Stimulated activated CD4-positive, alpha-beta T cell treated with anti-CD3 and anti-CD28 coated beads, Interleukin-1b, Interleukin-23, amount 100 ng/mL, for 24 hours (primary cell): ENCODE measurements at regions not wholly inside any gene's neighbourhood (a gene's known extent, or its start where the extent isn't known, plus 50 kb on each side); places are given as distances from the start of the nearest gene placed in this dataset.
"Not testable (repeated sequence)": the region's sequence is repeated elsewhere in the genome, so short reads cannot be mapped to it uniquely, and the experiment has no call there.

Source experiments
- DNase-seq, 4 experiments: peaks; one replicate each; pipeline ENCODE4 v3.0.0-alpha.2; 2020; ENCODE audit warnings: low read depth in 4 of 4, low spot score in 1 of 4

DNA sequence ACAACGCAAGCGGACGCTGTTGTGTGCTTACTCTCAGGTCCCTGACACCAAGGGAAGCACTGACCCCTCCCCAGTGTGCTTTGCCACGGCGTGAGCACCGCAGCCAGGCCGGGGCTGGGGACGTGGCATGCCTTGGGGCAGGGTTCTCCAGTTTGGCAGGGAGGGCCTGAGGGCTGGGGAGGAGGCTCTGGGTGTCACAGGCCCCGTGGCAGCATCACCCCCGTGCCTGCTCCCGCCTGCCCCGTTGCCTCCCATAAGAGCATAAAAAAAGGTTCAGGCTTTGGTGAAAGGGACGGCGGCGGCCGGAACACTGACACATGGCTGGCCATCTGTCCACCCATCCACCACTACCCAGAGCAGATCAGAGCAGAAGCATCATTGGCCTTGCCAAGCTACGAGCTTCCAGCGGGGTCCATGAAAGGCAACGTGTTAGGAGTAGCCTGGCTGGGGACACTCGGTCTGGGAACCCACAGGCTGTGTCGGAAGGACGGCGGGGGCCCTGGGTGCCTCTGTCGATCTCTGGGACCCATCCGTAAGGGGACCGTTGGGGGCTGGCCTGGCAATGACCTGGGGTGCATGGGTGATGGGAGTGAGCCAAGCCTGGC is 183.0 kb downstream of the IGLL1 start:
- DNase-seq: no peak

- no peak for DNase-seq
Observed at GRCh38 chr22:23396362-23397007, 183.6 kb downstream of the IGLL1 start.

- no peak for DNase-seq
Observed at GRCh38 chr22:23395530-23396361, 184.3 kb downstream of the IGLL1 start.

- DNase-seq: no peak
Observed at GRCh38 chr22:23394525-23395326, 185.4 kb downstream of the IGLL1 start.

- no peak for DNase-seq
Observed at GRCh38 chr22:23393721-23394320, 186.3 kb downstream of the IGLL1 start.

DNA sequence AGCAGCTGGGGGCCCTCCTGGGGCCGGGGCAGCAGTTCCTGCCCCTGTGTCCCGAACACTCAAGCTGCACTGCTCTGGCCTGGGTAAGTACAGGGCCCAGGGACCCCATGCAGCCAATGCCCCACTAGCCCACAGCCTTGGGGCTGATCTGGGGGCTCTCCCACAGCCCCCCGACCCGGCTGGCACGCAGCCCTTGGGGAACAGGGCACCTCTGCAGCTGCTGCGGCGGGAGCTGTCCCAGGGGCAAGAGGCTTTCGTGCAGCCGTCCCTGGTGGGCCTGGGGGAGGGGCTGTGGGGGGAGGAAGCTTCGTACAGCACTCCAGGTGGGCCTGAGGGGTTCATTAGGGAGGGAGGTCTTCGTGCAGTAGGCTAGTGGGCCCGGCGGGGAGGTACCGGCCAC is 186.9 kb downstream of the IGLL1 start:
- DNase-seq: not testable (repeated sequence)

DNA sequence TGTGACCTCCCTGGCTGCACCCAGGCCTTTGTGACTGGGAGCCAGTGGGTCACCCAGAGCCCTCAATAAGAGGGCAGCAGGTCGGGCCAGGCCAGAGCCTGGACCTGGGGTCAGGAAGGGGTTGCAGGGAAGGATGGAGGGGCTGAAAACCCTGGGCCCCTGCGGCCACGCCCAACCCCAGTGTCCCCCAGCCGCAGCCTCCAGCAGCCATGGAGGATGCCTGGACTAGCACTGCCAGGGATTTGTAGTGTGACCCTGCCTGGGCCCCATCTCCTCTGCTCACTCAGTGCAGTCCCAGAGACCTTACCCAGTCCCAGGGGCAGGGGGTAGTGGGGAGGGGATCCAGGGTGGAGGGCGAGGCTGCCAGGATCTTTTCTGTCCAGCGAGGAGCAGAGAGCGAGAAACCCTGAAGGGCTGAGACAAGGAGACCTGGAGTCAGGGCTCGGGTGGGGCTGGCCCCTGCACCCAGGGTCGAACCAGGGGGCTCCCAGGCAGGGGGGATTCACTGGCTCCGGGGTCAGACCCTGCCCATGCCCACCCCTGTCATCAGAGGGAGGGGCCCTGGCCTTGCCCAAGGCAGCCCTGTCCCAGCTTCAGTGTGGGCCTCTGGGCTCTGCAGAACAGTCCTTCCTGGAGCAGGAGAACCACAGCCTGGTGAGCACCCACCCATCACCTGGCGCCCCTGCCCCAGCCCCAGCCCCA is 187.5 kb downstream of the IGLL1 start:
- DNase-seq: no peak

DNA sequence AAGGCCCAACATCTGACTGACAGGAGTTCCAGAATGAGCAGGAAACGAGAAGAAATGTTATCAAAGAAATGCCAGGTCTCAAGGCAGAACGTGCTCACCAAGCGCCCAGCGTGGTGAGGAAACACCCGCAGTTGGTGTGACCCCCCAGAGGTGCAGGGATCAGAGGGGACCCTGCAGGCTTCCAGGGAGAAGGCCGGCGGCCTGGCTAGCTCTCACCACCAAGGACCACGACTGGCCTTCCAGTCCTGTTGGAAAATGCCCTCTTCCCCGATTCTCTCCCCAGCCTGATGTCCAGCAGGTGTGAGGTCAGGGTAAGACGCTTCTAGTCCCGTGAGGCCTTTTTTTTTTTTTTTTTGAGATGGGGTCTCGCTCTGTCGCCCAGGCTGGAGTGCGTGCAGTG is 189.1 kb downstream of the IGLL1 start:
- DNase-seq: no peak

GRCh38 chr22:23389271-23390071 is 190.6 kb downstream of the IGLL1 start:
- DNase-seq: no peak

- no peak for DNase-seq
Observed at GRCh38 chr22:23388517-23388890, 191.6 kb downstream of the IGLL1 start.

GRCh38 chr22:23387827-23388516 is 192.1 kb downstream of the IGLL1 start:
- DNase-seq: no peak

DNA sequence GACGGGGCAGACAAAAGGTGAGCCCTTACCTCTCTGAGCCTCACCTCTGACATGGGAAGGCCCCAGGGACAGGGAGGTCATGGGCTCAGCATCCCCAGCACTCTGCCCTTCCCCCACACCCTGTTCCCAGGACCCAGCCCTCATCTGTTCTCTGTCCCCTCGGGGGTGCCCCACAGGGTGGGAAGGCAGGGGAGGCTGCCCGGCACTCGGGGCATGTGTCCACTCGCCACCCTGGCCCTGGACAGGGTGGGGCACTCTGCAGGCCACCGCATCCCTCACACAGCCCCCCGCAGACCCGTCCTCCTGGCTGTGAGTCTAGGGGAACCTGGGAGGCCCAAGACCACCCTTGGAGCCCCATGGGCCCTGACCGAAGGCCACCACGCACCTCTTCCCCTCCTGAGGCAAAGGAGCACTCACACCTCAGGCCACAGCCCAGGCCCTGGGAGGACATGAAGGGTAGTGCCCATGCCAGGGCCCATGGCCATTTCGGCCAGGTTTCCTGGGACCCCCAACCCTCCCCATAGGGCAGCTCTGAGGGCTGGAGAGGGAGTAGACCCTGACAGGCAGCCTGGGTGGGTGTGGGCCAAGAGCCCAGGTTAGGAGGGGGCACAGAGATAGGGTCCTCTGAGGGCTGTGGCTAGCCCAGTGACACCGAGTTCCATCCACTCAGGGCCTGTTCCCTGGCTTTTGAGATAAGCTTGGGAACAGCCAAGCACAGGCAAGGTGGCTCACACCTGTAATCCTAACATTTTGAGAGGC is 193.1 kb downstream of the IGLL1 start:
- DNase-seq: no peak

DNA sequence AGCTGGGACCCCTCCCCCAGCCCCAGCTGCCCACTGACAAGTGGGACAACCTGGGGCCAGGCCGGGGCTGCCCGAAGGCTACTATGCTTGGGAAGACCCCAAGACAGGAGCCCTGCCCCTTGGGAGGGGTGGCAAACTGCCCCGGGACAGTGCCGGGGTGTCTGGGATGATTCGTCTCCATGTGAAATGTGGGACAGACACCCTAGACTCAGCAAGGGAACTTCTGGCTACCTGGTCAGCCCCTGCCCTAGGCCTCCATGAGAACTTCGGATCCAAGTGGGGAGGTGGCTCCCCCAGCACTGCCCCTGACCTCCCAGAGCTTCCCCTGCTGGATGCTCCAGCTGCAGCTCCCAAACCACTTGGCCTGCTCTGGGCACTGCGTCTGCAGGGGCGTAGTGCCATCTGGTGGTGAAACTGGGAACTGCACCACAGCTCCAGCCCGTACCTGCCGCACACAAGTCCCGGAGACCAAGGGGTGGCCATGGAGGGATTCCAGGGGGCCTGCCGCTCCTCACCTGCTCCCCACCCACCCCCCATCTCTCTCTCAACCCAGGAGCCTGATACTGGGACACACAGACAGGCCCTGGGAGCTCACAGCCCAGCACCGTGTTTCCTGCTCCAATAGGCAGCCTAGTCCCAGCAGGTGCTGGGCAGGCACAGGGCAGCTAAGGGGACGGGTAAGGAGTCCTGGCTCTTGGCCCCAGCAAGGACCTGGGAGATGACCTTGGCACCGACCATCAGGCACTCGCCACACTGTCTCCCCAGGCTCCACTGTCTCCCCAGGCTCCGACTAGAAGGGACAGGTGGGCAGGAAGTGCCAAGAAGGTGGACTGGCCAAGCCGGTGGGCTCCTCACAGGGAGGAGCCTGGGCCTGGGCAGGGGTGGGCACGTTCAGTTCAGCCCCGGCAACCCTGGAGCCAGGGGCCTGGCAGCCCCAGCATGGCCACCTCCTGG is 194.1 kb downstream of the IGLL1 start:
- DNase-seq: peak; percentile 72 to 90 (median 76)

GRCh38 chr22:23384923-23385677 is 195.0 kb downstream of the IGLL1 start:
- DNase-seq: no peak

GRCh38 chr22:23384431-23384830 is 195.7 kb downstream of the IGLL1 start:
- no peak for DNase-seq
